AG09319 (cell line): ENCODE measurements at regions not wholly inside any gene's neighbourhood (a gene's known extent, or its start where the extent isn't known, plus 50 kb on each side); places are given as distances from the start of the nearest gene placed in this dataset.
"Not testable (repeated sequence)": the region's sequence is repeated elsewhere in the genome, so short reads cannot be mapped to it uniquely, and the experiment has no call there.

ENCODE experiments used
- DNase-seq: peaks from one replicate; pipeline ENCODE4 v3.0.0-alpha.2; 2010; ENCODE audit warnings: low read depth; ENCODE audit errors: extremely low read depth
- CTCF ChIP-seq: IDR thresholded peaks from 2 replicates; pipeline ENCODE4 v1.5.1; 2011; ENCODE audit warnings: low read depth, mild to moderate bottlenecking, inconsistent platforms, low read length, moderate library complexity

GRCh38 chr20:22055981-22056380 is 350.5 kb downstream of the PAX1 start:
- no peak for DNase-seq
- no peak for TF ChIP-seq CTCF

- no peak for TF ChIP-seq CTCF
- no peak for DNase-seq
Observed at GRCh38 chr20:22052025-22052650, 346.7 kb downstream of the PAX1 start.

GRCh38 chr20:22045956-22046507 is 340.6 kb downstream of the PAX1 start:
- not testable (repeated sequence) for DNase-seq

GRCh38 chr20:22027423-22027822 is 322.0 kb downstream of the PAX1 start:
- no peak for DNase-seq
- no peak for TF ChIP-seq CTCF

GRCh38 chr20:22020201-22020600 is 314.7 kb downstream of the PAX1 start:
- no peak for TF ChIP-seq CTCF
- no peak for DNase-seq

- TF ChIP-seq CTCF = no peak
- DNase-seq = no peak
Observed at GRCh38 chr20:22008456-22008855, 303.0 kb downstream of the PAX1 start.

GRCh38 chr20:22006306-22006705 is 300.8 kb downstream of the PAX1 start:
- TF ChIP-seq CTCF = no peak
- no peak for DNase-seq

GRCh38 chr20:22005535-22005934 is 300.1 kb downstream of the PAX1 start:
- TF ChIP-seq CTCF = no peak
- no peak for DNase-seq
